SK-N-SH (cell line): ENCODE measurements at regions not wholly inside any gene's neighbourhood (a gene's known extent, or its start where the extent isn't known, plus 50 kb on each side); places are given as distances from the start of the nearest gene placed in this dataset.
A peak's percentile ranks its signal among the peaks of the same experiment; 100 is the strongest.

ENCODE experiments used
- CTCF ChIA-PET: fragments of 300-600, 350-600 bp; formaldehyde crosslinking; extraction: SDS; loops from one replicate; lab custom pipeline; 2021; lab: Yijun Ruan, JAX
- POLR2A ChIA-PET: fragments of 350-600 bp; sonication (Branson Sonifier 250); formaldehyde crosslinking; extraction: SDS; loops from one replicate; lab custom pipeline; 2020; ENCODE audit warnings: antibody characterized with exemption, inconsistent platforms; lab: Yijun Ruan, JAX
- DNase-seq: peaks from one replicate; pipeline ENCODE4 v3.0.0; 2012
- H2AFZ ChIP-seq: fragments of 200-600 bp; sonication (generic); 2 replicates; pipeline ENCODE4 v1.8.1; 2016; ENCODE audit warnings: antibody characterized with exemption, mild to moderate bottlenecking, low read depth
- H3F3A ChIP-seq: fragments of 200-600 bp; sonication (generic); replicated peaks from 2 replicates; pipeline ENCODE3; 2016; ENCODE audit warnings: antibody characterized with exemption, mild to moderate bottlenecking; ENCODE audit not compliant: insufficient read depth
- H3K27ac ChIP-seq, 2 experiments: fragments of 200-500 bp in 1 of 2; fragments of 200-600 bp in 1 of 2; sonication (Bioruptor generic) in 1 of 2; sonication (generic), shearing (Covaris generic) in 1 of 2; 2 replicates each; pipeline versions ENCODE4 v1.5.1 to v1.6.1; 2014 to 2016; ENCODE audit warnings: low read depth in 2 of 2, inconsistent platforms in 1 of 2, low read length in 1 of 2, mild to moderate bottlenecking in 1 of 2, mixed read lengths in 1 of 2
- H3K27me3 ChIP-seq: fragments of 200-600 bp; sonication (generic), shearing (Covaris generic); 2 replicates; pipeline ENCODE4 v1.6.1; 2016; ENCODE audit warnings: mixed run types; ENCODE audit not compliant: insufficient read depth
- H3K36me3 ChIP-seq, 2 experiments: fragments of 200-500 bp in 1 of 2; fragments of 200-600 bp in 1 of 2; sonication (Bioruptor generic) in 1 of 2; sonication (generic) in 1 of 2; replicated peaks in 1 of 2; 2 replicates each; pipeline versions ENCODE3 to v1.5.1; 2014 to 2016; ENCODE audit warnings: low read length in 1 of 2, mild to moderate bottlenecking in 1 of 2; ENCODE audit not compliant: insufficient read depth in 2 of 2, control insufficient read depth in 1 of 2
- H3K4me1 ChIP-seq, 2 experiments: fragments of 200-500 bp in 1 of 2; fragments of 200-600 bp in 1 of 2; sonication (Bioruptor generic) in 1 of 2; sonication (generic), shearing (Covaris generic) in 1 of 2; 2 replicates each; pipeline versions ENCODE4 v1.5.1 to v1.6.1; 2014 to 2016; ENCODE audit warnings: low read depth in 1 of 2, low read length in 1 of 2, mixed run types in 1 of 2; ENCODE audit not compliant: insufficient read depth in 2 of 2, control insufficient read depth in 1 of 2
- H3K4me2 ChIP-seq: fragments of 200-600 bp; sonication (generic), shearing (Covaris generic); 2 replicates; pipeline ENCODE4 v1.6.1; 2017; ENCODE audit warnings: mixed run types
- H3K4me3 ChIP-seq, 2 experiments: fragments of 200-500 bp in 1 of 2; fragments of 200-600 bp in 1 of 2; sonication (Bioruptor generic) in 1 of 2; sonication (generic), shearing (Covaris generic) in 1 of 2; 2 replicates each; pipeline versions ENCODE4 v1.5.1 to v1.8.1; 2014 to 2016; ENCODE audit warnings: low read depth in 2 of 2, inconsistent platforms in 1 of 2, low read length in 1 of 2, mild to moderate bottlenecking in 1 of 2, mixed read lengths in 1 of 2, moderate library complexity in 1 of 2
- H3K79me2 ChIP-seq: fragments of 200-600 bp; sonication (generic); 2 replicates; pipeline ENCODE4 v1.8.1; 2017; ENCODE audit warnings: mild to moderate bottlenecking; ENCODE audit not compliant: insufficient read depth
- H3K9ac ChIP-seq: fragments of 200-600 bp; sonication (generic); 2 replicates; pipeline ENCODE4 v1.6.1; 2017; ENCODE audit warnings: mixed run types
- H3K9me2 ChIP-seq: fragments of 200-600 bp; sonication (generic); 2 replicates; pipeline ENCODE4 v1.6.1; 2017; ENCODE audit warnings: mixed run types
- H3K9me3 ChIP-seq: fragments of 200-600 bp; sonication (generic); 2 replicates; pipeline ENCODE4 v1.6.1; 2017; ENCODE audit warnings: mixed run types, mild to moderate bottlenecking, moderate library complexity
- H4K20me1 ChIP-seq: fragments of 200-600 bp; sonication (generic); 2 replicates; pipeline ENCODE4 v1.6.1; 2017; ENCODE audit warnings: mild to moderate bottlenecking, mixed run types; ENCODE audit not compliant: insufficient read depth
- ELF1 ChIP-seq: IDR thresholded peaks from 2 replicates; pipeline ENCODE4 v1.4.0; 2012
- EZH2phosphoT487 ChIP-seq: fragments of 200-600 bp; sonication (generic); IDR thresholded peaks from 2 replicates; pipeline ENCODE4 v1.6.1; 2017; ENCODE audit warnings: low read depth, mixed run types, mild to moderate bottlenecking, antibody characterized with exemption, moderate library complexity, borderline replicate concordance
- GATA2 ChIP-seq: sonication (generic); formaldehyde crosslinking; IDR thresholded peaks from 2 replicates; pipeline ENCODE4 v1.5.0; 2020; ENCODE audit warnings: mild to moderate bottlenecking, missing genetic modification reagents
- USF1 ChIP-seq: IDR thresholded peaks from 2 replicates; pipeline ENCODE4 v1.4.0; 2012; ENCODE audit warnings: low read depth, borderline replicate concordance
- WGBS: methylation state at CpG from one replicate; pipeline ENCODE4 v1.1.6; 2017; ENCODE audit warnings: low lambda C conversion rate; 5-methylcytosine and 5-hydroxymethylcytosine counted together
- TF ChIP-seq, protein P1 (sequence below): IDR thresholded peaks from 2 replicates; pipeline ENCODE4 v1.4.0; 2012; ENCODE audit warnings: low read depth

- no peak overlapping the region for H3K27ac ChIP-seq
- no peaks in the 10 kb centered on the region for H3F3A ChIP-seq
- H2AFZ ChIP-seq, result no peak overlapping the region
- ChIA-PET POLR2A (no interaction called here), CTCF (interaction anchor here (1.2 to 7.4 kb wide), 2 partner anchors 8 to 125 kb away, joined by 3 to 58 read pairs; no protein-coding TSS in a partner anchor)
- WGBS, result 11% methylated on average over 5 of the region's 5 CpGs
- H3K27me3 ChIP-seq, result no peaks in the 10 kb centered on the region
- no peak overlapping the region for H3K9ac ChIP-seq
- H3K9me3 ChIP-seq, result no peaks in the 10 kb centered on the region
- TF ChIP-seq EZH2phosphoT487, result no peak
- TF ChIP-seq USF1, result no peak
- TF ChIP-seq GATA2 (CRISPR knock-in tag), result peak; percentile 35; the same call in 1 of the 2 replicates
- no peaks in the 10 kb centered on the region for H4K20me1 ChIP-seq
- no peaks in the 10 kb centered on the region for H3K79me2 ChIP-seq
- no peaks in the 10 kb centered on the region for H3K36me3 ChIP-seq
- H3K4me2 ChIP-seq, result no peak overlapping the region
- H3K4me1 ChIP-seq, result peaks cover 0 to 6% of the 10 kb centered on the region in 2 experiments; a peak in 1 of 4 replicates
- no peak overlapping the region for H3K4me3 ChIP-seq
- H3K9me2 ChIP-seq, result no peaks in the 10 kb centered on the region
- no peak for DNase-seq
These were observed 384.7 kb upstream of the EEF2KMT start for GRCh38 chr16:5482256-5482655.

GRCh38 chr16:5480431-5481195 lies 383.0 kb upstream of the EEF2KMT start:
- H4K20me1 ChIP-seq, result no peaks in the 10 kb centered on the region
- H3K79me2 ChIP-seq, result no peaks in the 10 kb centered on the region
- DNase-seq, result no peak
- no peaks in the 10 kb centered on the region for H3F3A ChIP-seq
- no peak overlapping the region for H3K27ac ChIP-seq
- no peak overlapping the region for H2AFZ ChIP-seq
- TF ChIP-seq ELF1, result no peak
- TF ChIP-seq, all 33 proteins: peak for 0
- no peaks in the 10 kb centered on the region for H3K9me2 ChIP-seq
- ChIA-PET POLR2A (no interaction called here), CTCF (interaction anchor here (1.1 to 7.4 kb wide), 2 partner anchors 10 to 536 kb away, joined by 3 to 58 read pairs; no protein-coding TSS in a partner anchor)
- no peaks in the 10 kb centered on the region for H3K9me3 ChIP-seq
- no peaks in the 10 kb centered on the region for H3K36me3 ChIP-seq
- H3K27me3 ChIP-seq, result no peaks in the 10 kb centered on the region
- no peak overlapping the region for H3K9ac ChIP-seq
- H3K4me1 ChIP-seq, result peaks cover 0 to 6% of the 10 kb centered on the region in 2 experiments; a peak in 1 of 4 replicates
- 22% methylated on average over 7 of the region's 7 CpGs for WGBS
- H3K4me2 ChIP-seq, result no peak overlapping the region
- H3K4me3 ChIP-seq, result no peak overlapping the region

DNA sequence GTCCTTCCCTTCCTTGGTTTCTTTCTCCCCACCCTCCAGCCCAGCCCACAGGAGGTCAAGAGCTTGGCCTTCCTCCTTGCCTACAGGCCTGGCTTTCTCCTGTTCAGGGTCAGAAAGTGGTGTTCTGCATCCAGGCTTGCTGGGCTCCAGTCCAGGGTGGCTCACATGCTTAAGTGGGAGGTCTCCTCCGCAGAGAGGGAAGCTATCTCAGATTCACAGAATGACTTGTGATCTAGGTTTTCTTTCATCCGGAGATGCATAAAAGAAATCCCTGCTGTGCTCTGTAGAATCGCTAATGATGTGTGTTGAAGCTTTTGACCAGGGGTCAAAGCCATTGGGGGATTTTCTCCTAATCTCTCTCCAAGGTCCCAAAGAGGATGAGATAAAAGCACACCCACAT lies 382.3 kb upstream of the EEF2KMT start:
- Histone ChIP-seq H3K36me3 (no peaks in the 10 kb centered on the region), H2AFZ (no peak overlapping the region), H4K20me1 (no peaks in the 10 kb centered on the region), H3F3A (no peaks in the 10 kb centered on the region), H3K9ac (no peak overlapping the region), H3K4me3 (no peak overlapping the region), H3K4me2 (no peak overlapping the region), H3K9me2 (no peaks in the 10 kb centered on the region)
- TF ChIP-seq, protein P1, sequence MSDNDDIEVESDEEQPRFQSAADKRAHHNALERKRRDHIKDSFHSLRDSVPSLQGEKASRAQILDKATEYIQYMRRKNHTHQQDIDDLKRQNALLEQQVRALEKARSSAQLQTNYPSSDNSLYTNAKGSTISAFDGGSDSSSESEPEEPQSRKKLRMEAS, result no peak
- no peak for TF ChIP-seq ELF1
- TF ChIP-seq, all 33 proteins: peak for 0
- no peak overlapping the region for H3K27ac ChIP-seq
- H3K9me3 ChIP-seq, result no peaks in the 10 kb centered on the region
- no peaks in the 10 kb centered on the region for H3K27me3 ChIP-seq
- no peak for DNase-seq
- ChIA-PET POLR2A (no interaction called here), CTCF (interaction anchor here (1.1 to 7.4 kb wide), 2 partner anchors 10 to 537 kb away, joined by 3 to 58 read pairs; no protein-coding TSS in a partner anchor)
- peaks cover 0 to 6% of the 10 kb centered on the region in 2 experiments; a peak in 1 of 4 replicates for H3K4me1 ChIP-seq
- H3K79me2 ChIP-seq, result no peaks in the 10 kb centered on the region
- WGBS, result 33% methylated on average over 2 of the region's 3 CpGs
